Endothelial cell of umbilical vein (primary cell): ENCODE measurements at regions not wholly inside any gene's neighbourhood (a gene's known extent, or its start where the extent isn't known, plus 50 kb on each side); places are given as distances from the start of the nearest gene placed in this dataset.

ENCODE experiments used
- BruUV-seq: library from RNA; stranded (reverse); fragments of 400-500 nt; replicated peaks from 2 replicates; lab custom pipeline; 2021; lab: Mats Ljungman, UMichigan
- CTCF ChIA-PET: fragments of 300-600, 350-600 bp; sonication (Branson Sonifier 250); formaldehyde crosslinking; loops from one replicate; lab custom pipeline; 2021; ENCODE audit warnings: antibody characterized with exemption, inconsistent platforms; lab: Charles Lee
- POLR2A ChIA-PET: fragments of 300-600, 350-600 bp; sonication (Branson Sonifier 250); formaldehyde crosslinking; loops from one replicate; lab custom pipeline; 2021; ENCODE audit warnings: antibody characterized with exemption, inconsistent platforms; lab: Charles Lee
- DNase-seq: peaks from one replicate; pipeline ENCODE4 v3.0.0-alpha.2; 2011; ENCODE audit warnings: low read depth, low spot score
- FAIRE-seq: peaks from 2 replicates; lab custom pipeline; 2011; peaks lifted over from hg19 to GRCh38; lab: Jason Lieb, UNC
- H2AFZ ChIP-seq: 2 replicates; pipeline ENCODE4 v1.6.0; 2012; ENCODE audit warnings: low read depth, low read length, control low read depth, inconsistent platforms
- H3K27ac ChIP-seq: 2 replicates; pipeline ENCODE4 v1.5.1; 2011; ENCODE audit warnings: low read depth, mild to moderate bottlenecking, control low read depth, low read length, moderate library complexity; ENCODE audit not compliant: insufficient read depth
- H3K27me3 ChIP-seq, 2 experiments: 2 replicates each; pipeline versions ENCODE4 v1.6.0 to v1.6.1; 2011; ENCODE audit warnings: low read length in 2 of 2, mixed read lengths in 1 of 2; ENCODE audit not compliant: control insufficient read depth in 2 of 2, insufficient read depth in 2 of 2
- H3K36me3 ChIP-seq, 2 experiments: 2 replicates in 1 of 2; 3 replicates in 1 of 2; pipeline ENCODE4 v1.5.1; 2011; ENCODE audit warnings: low read length in 2 of 2, mild to moderate bottlenecking in 1 of 2, moderate library complexity in 1 of 2; ENCODE audit not compliant: control insufficient read depth in 2 of 2, insufficient read depth in 2 of 2; ENCODE audit errors: extremely low read depth in 1 of 2
- H3K4me1 ChIP-seq: 3 replicates; pipeline ENCODE4 v1.5.1; 2011; ENCODE audit warnings: mild to moderate bottlenecking, low read length; ENCODE audit not compliant: control insufficient read depth, insufficient read depth; ENCODE audit errors: extremely low read depth
- H3K4me2 ChIP-seq: 2 replicates; pipeline ENCODE4 v1.6.1; 2011; ENCODE audit warnings: low read length, control low read depth, mixed read lengths; ENCODE audit not compliant: insufficient read depth
- H3K4me3 ChIP-seq, 3 experiments: fragments of 200-600 bp in 1 of 3; sonication (generic), shearing (Covaris generic) in 1 of 3; replicated peaks in 1 of 3; 2 replicates each; pipeline ENCODE4 v1.5.1; 2011 to 2016; ENCODE audit warnings: control low read depth in 3 of 3, low read length in 3 of 3, mild to moderate bottlenecking in 2 of 3, inconsistent platforms in 1 of 3, low read depth in 1 of 3, moderate library complexity in 1 of 3; ENCODE audit not compliant: insufficient read depth in 1 of 3
- H3K79me2 ChIP-seq: 2 replicates; pipeline ENCODE4 v1.6.0; 2012; ENCODE audit warnings: low read length, inconsistent platforms; ENCODE audit not compliant: control insufficient read depth, insufficient read depth
- H3K9ac ChIP-seq: replicated peaks from 2 replicates; pipeline ENCODE3; 2011; ENCODE audit warnings: low read length, control low read depth; ENCODE audit not compliant: insufficient read depth; ENCODE audit errors: extremely low read depth
- H3K9me1 ChIP-seq: replicated peaks from 3 replicates; pipeline ENCODE4 v1.6.0; 2011; ENCODE audit warnings: mild to moderate bottlenecking, low read length; ENCODE audit not compliant: control insufficient read depth, insufficient read depth; ENCODE audit errors: extremely low read depth
- H3K9me3 ChIP-seq: replicated peaks from 2 replicates; pipeline ENCODE4 v1.5.1; 2012; ENCODE audit warnings: low read length, inconsistent platforms; ENCODE audit not compliant: control insufficient read depth, insufficient read depth
- H4K20me1 ChIP-seq: replicated peaks from 2 replicates; pipeline ENCODE3; 2011; ENCODE audit warnings: mild to moderate bottlenecking, low read length; ENCODE audit not compliant: control insufficient read depth, insufficient read depth; ENCODE audit errors: extremely low read depth
- EZH2 ChIP-seq: IDR thresholded peaks from 2 replicates; pipeline ENCODE4 v1.6.1; 2012; ENCODE audit warnings: borderline replicate concordance, low read depth, mild to moderate bottlenecking, moderate library complexity, low read length, inconsistent platforms; ENCODE audit not compliant: severe bottlenecking
- FOS ChIP-seq: IDR thresholded peaks from 2 replicates; pipeline ENCODE4 v1.6.1; 2011; ENCODE audit warnings: mild to moderate bottlenecking, low read length, moderate library complexity, borderline replicate concordance; ENCODE audit not compliant: insufficient read depth
- GATA2 ChIP-seq: IDR thresholded peaks from 2 replicates; pipeline ENCODE4 v1.7.0; 2011; ENCODE audit warnings: low read depth, mild to moderate bottlenecking, moderate library complexity, mixed read lengths, low read length; ENCODE audit not compliant: insufficient read length, insufficient read depth
- JUN ChIP-seq: IDR thresholded peaks from 2 replicates; pipeline ENCODE4 v1.6.1; 2011; ENCODE audit warnings: borderline replicate concordance, low read depth; ENCODE audit not compliant: insufficient read length, insufficient read depth
- MAX ChIP-seq: IDR thresholded peaks from 2 replicates; pipeline ENCODE4 v1.6.1; 2011; ENCODE audit not compliant: insufficient read depth, insufficient read length
- MYC ChIP-seq: IDR thresholded peaks from one replicate; pipeline ENCODE4 v1.6.1; 2011; ENCODE audit warnings: mild to moderate bottlenecking, low read depth, low read length
- POLR2A ChIP-seq: IDR thresholded peaks from 2 replicates; pipeline ENCODE4 v1.6.1; 2012; ENCODE audit warnings: low read depth, mild to moderate bottlenecking, control low read depth, low read length
- POLR2AphosphoS5 ChIP-seq: IDR thresholded peaks from 2 replicates; pipeline ENCODE4 v1.6.1; 2012; ENCODE audit warnings: low read depth, mild to moderate bottlenecking, control low read depth, low read length, moderate library complexity; ENCODE audit not compliant: insufficient read depth
- dilution Hi-C: fragments of 300-500 bp; cut with MboI; formaldehyde crosslinking; loops from one replicate; pipeline ENCODE4 v1.15.0; 2019; ENCODE audit warnings: low sequenced_read_pairs; ENCODE audit not compliant: extremely low pct_ligation_motif_present
- intact Hi-C: fragments of 100-400 bp; cut with micrococcal nuclease; formaldehyde crosslinking; loops from one replicate; pipeline ENCODE4 v1.10.0; 2022
- TF ChIP-seq, protein P1 (sequence below), 2 donors: IDR thresholded peaks; 1 replicate in 1 of 2; 2 replicates in 1 of 2; pipeline ENCODE4 v1.5.1; 2011; ENCODE audit warnings: low read length in 2 of 2, mild to moderate bottlenecking in 2 of 2, moderate library complexity in 2 of 2, control low read depth in 1 of 2, inconsistent platforms in 1 of 2, low read depth in 1 of 2; ENCODE audit not compliant: insufficient read depth in 1 of 2; ENCODE audit errors: extremely low read depth in 1 of 2

GRCh38 chr7:49344556-49344955 lies 420.2 kb downstream of the CDC14C start:
- Histone ChIP-seq H3K4me3 (no peak overlapping the region), H3K4me2 (no peak overlapping the region), H3K9me3 (peaks cover 3% of the 10 kb centered on the region), H3K27ac (no peak overlapping the region), H2AFZ (no peak overlapping the region), H3K27me3 (no peaks in the 10 kb centered on the region), H3K4me1 (no peaks in the 10 kb centered on the region), H3K79me2 (no peaks in the 10 kb centered on the region), H3K9ac (no peak overlapping the region), H3K9me1 (no peaks in the 10 kb centered on the region), H3K36me3 (no peaks in the 10 kb centered on the region), H4K20me1 (no peaks in the 10 kb centered on the region)
- intact Hi-C loops = no loop called here
- ChIA-PET POLR2A (no interaction called here), CTCF (no interaction called here)
- TF ChIP-seq MAX = no peak
- TF ChIP-seq GATA2 = no peak
- TF ChIP-seq, protein P1, sequence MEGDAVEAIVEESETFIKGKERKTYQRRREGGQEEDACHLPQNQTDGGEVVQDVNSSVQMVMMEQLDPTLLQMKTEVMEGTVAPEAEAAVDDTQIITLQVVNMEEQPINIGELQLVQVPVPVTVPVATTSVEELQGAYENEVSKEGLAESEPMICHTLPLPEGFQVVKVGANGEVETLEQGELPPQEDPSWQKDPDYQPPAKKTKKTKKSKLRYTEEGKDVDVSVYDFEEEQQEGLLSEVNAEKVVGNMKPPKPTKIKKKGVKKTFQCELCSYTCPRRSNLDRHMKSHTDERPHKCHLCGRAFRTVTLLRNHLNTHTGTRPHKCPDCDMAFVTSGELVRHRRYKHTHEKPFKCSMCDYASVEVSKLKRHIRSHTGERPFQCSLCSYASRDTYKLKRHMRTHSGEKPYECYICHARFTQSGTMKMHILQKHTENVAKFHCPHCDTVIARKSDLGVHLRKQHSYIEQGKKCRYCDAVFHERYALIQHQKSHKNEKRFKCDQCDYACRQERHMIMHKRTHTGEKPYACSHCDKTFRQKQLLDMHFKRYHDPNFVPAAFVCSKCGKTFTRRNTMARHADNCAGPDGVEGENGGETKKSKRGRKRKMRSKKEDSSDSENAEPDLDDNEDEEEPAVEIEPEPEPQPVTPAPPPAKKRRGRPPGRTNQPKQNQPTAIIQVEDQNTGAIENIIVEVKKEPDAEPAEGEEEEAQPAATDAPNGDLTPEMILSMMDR (IDR thresholded peaks at IDR 0.05; ENCODE audit: extremely low read depth in 1 of 2, insufficient read depth in 1 of 2, low read depth in 1 of 2, low read length in 2 of 2) = no peak
- TF ChIP-seq FOS = no peak
- TF ChIP-seq POLR2AphosphoS5 = no peak
- no peak for TF ChIP-seq EZH2
- TF ChIP-seq JUN = no peak
- no peak for TF ChIP-seq MYC
- TF ChIP-seq POLR2A = no peak
- no TSS peak for BruUV-seq
- no peak for DNase-seq
- dilution Hi-C loops = no loop called here
- FAIRE-seq = no peak
